Mesendoderm (in vitro differentiated cells): ENCODE measurements at regions not wholly inside any gene's neighbourhood (a gene's known extent, or its start where the extent isn't known, plus 50 kb on each side); places are given as distances from the start of the nearest gene placed in this dataset.

ENCODE experiments used
- DNase-seq: peaks from one replicate; pipeline ENCODE4 v3.0.0; 2013
- H2AK5ac ChIP-seq: 2 replicates; pipeline ENCODE4 v1.6.1; 2013; ENCODE audit warnings: low read length, inconsistent platforms
- H2BK120ac ChIP-seq: 2 replicates; pipeline ENCODE4 v1.6.1; 2013; ENCODE audit warnings: low read depth, mild to moderate bottlenecking, low read length, moderate library complexity, mixed read lengths
- H2BK15ac ChIP-seq: replicated peaks from 2 replicates; pipeline ENCODE4 v1.6.1; 2013; ENCODE audit warnings: low read depth, mild to moderate bottlenecking, moderate library complexity
- H2BK5ac ChIP-seq: 2 replicates; pipeline ENCODE4 v1.6.1; 2013; ENCODE audit warnings: low read length, inconsistent platforms
- H3K18ac ChIP-seq: 2 replicates; pipeline ENCODE4 v1.6.1; 2013; ENCODE audit warnings: mild to moderate bottlenecking, low read length, mixed read lengths
- H3K23ac ChIP-seq: one replicate; pipeline ENCODE4 v1.6.1; 2013; ENCODE audit warnings: low read length
- H3K27ac ChIP-seq: 2 replicates; pipeline ENCODE4 v1.5.1; 2013; ENCODE audit warnings: low read depth, mild to moderate bottlenecking, inconsistent platforms, low read length, moderate library complexity
- H3K27me3 ChIP-seq: 2 replicates; pipeline ENCODE4 v1.6.1; 2013; ENCODE audit warnings: low read length, control low read depth, mild to moderate bottlenecking, inconsistent platforms; ENCODE audit not compliant: insufficient read depth, poor library complexity
- H3K36me3 ChIP-seq: 2 replicates; pipeline ENCODE4 v1.6.1; 2013; ENCODE audit warnings: low read length, inconsistent platforms; ENCODE audit not compliant: control insufficient read depth, insufficient read depth
- H3K4ac ChIP-seq: one replicate; pipeline ENCODE4 v1.6.1; 2013; ENCODE audit warnings: low read depth, mild to moderate bottlenecking, low read length, moderate library complexity
- H3K4me1 ChIP-seq: 2 replicates; pipeline ENCODE4 v1.6.1; 2013; ENCODE audit warnings: low read depth, low read length, inconsistent platforms; ENCODE audit not compliant: control insufficient read depth
- H3K4me2 ChIP-seq: 2 replicates; pipeline ENCODE4 v1.6.1; 2013; ENCODE audit warnings: low read length
- H3K4me3 ChIP-seq: 2 replicates; pipeline ENCODE4 v1.5.1; 2013; ENCODE audit warnings: mild to moderate bottlenecking, low read length
- H3K56ac ChIP-seq: one replicate; pipeline ENCODE4 v1.6.1; 2013; ENCODE audit warnings: low read length
- H3K79me1 ChIP-seq: 2 replicates; pipeline ENCODE4 v1.6.1; 2013; ENCODE audit warnings: low read length, inconsistent platforms
- H3K79me2 ChIP-seq: 2 replicates; pipeline ENCODE4 v1.6.1; 2013; ENCODE audit warnings: mild to moderate bottlenecking, low read length; ENCODE audit not compliant: control insufficient read depth, insufficient read depth
- H3K9ac ChIP-seq: 2 replicates; pipeline ENCODE4 v1.6.1; 2013; ENCODE audit warnings: low read length, inconsistent platforms
- H4K5ac ChIP-seq: one replicate; pipeline ENCODE4 v1.6.1; 2013; ENCODE audit warnings: low read length
- H4K8ac ChIP-seq: one replicate; pipeline ENCODE4 v1.6.1; 2013; ENCODE audit warnings: low read depth, mild to moderate bottlenecking, control low read depth, low read length, moderate library complexity
- WGBS: extraction: QIAGEN DNeasy Blood & Tissue Kit; methylation state at CpG from one replicate; pipeline ENCODE4 v1.1.7; 2013; ENCODE audit warnings: low lambda C conversion rate, missing lambda C conversion rate; ENCODE audit not compliant: insufficient coverage; ENCODE audit errors: extremely low coverage; 5-methylcytosine and 5-hydroxymethylcytosine counted together

- no peak overlapping the region for H3K56ac ChIP-seq
- no peak overlapping the region for H3K9ac ChIP-seq
- H4K8ac ChIP-seq = no peak overlapping the region
- no peak overlapping the region for H2AK5ac ChIP-seq
- H3K27ac ChIP-seq = no peak overlapping the region
- H3K79me1 ChIP-seq = no peaks in the 10 kb centered on the region
- H3K79me2 ChIP-seq = no peaks in the 10 kb centered on the region
- H3K27me3 ChIP-seq = no peaks in the 10 kb centered on the region
- no peak overlapping the region for H3K18ac ChIP-seq
- no peak overlapping the region for H2BK120ac ChIP-seq
- no peak overlapping the region for H3K4ac ChIP-seq
- no peak overlapping the region for H3K23ac ChIP-seq
- no peaks in the 10 kb centered on the region for H3K36me3 ChIP-seq
- no peak for DNase-seq
- H3K4me2 ChIP-seq = no peak overlapping the region
- no peak overlapping the region for H2BK5ac ChIP-seq
- no peak overlapping the region for H3K4me3 ChIP-seq
- no peak overlapping the region for H2BK15ac ChIP-seq
- WGBS = no CpG with 5 or more reads among the region's 2 CpGs
- no peak overlapping the region for H4K5ac ChIP-seq
- no peaks in the 10 kb centered on the region for H3K4me1 ChIP-seq
Observed at GRCh38 chr2:133835821-133836619, 267.8 kb upstream of the NCKAP5 start.

GRCh38 chr2:133836691-133837345, 268.6 kb upstream of the NCKAP5 start:
- no peak overlapping the region for H3K4me3 ChIP-seq
- no peak overlapping the region for H3K56ac ChIP-seq
- no peak overlapping the region for H3K18ac ChIP-seq
- H3K23ac ChIP-seq = no peak overlapping the region
- no peaks in the 10 kb centered on the region for H3K79me1 ChIP-seq
- no peaks in the 10 kb centered on the region for H3K4me1 ChIP-seq
- no peak overlapping the region for H3K27ac ChIP-seq
- no peak overlapping the region for H3K4me2 ChIP-seq
- no peak overlapping the region for H4K5ac ChIP-seq
- no peaks in the 10 kb centered on the region for H3K27me3 ChIP-seq
- no peak overlapping the region for H2BK120ac ChIP-seq
- H2AK5ac ChIP-seq = no peak overlapping the region
- H4K8ac ChIP-seq = no peak overlapping the region
- no peaks in the 10 kb centered on the region for H3K36me3 ChIP-seq
- no peak overlapping the region for H2BK15ac ChIP-seq
- no peaks in the 10 kb centered on the region for H3K79me2 ChIP-seq
- H2BK5ac ChIP-seq = no peak overlapping the region
- H3K4ac ChIP-seq = no peak overlapping the region
- no CpG with 5 or more reads among the region's 11 CpGs for WGBS
- H3K9ac ChIP-seq = no peak overlapping the region
- no peak for DNase-seq

GRCh38 chr2:133837441-133838094, 269.3 kb upstream of the NCKAP5 start:
- H3K27ac ChIP-seq = no peak overlapping the region
- no peak for DNase-seq
- no peak overlapping the region for H3K23ac ChIP-seq
- no peak overlapping the region for H2AK5ac ChIP-seq
- no peaks in the 10 kb centered on the region for H3K27me3 ChIP-seq
- H3K4me2 ChIP-seq = no peak overlapping the region
- H3K4me1 ChIP-seq = no peaks in the 10 kb centered on the region
- H3K79me2 ChIP-seq = no peaks in the 10 kb centered on the region
- H3K56ac ChIP-seq = no peak overlapping the region
- H3K79me1 ChIP-seq = no peaks in the 10 kb centered on the region
- no peak overlapping the region for H2BK5ac ChIP-seq
- no peak overlapping the region for H2BK120ac ChIP-seq
- no peak overlapping the region for H4K5ac ChIP-seq
- H3K9ac ChIP-seq = no peak overlapping the region
- H3K18ac ChIP-seq = no peak overlapping the region
- no peaks in the 10 kb centered on the region for H3K36me3 ChIP-seq
- H3K4me3 ChIP-seq = no peak overlapping the region
- no peak overlapping the region for H2BK15ac ChIP-seq
- no CpG with 5 or more reads among the region's 6 CpGs for WGBS
- H4K8ac ChIP-seq = no peak overlapping the region
- no peak overlapping the region for H3K4ac ChIP-seq

- no peaks in the 10 kb centered on the region for H3K27me3 ChIP-seq
- no peak for DNase-seq
- WGBS = no CpG with 5 or more reads among the region's 7 CpGs
- H3K23ac ChIP-seq = no peak overlapping the region
- no peaks in the 10 kb centered on the region for H3K79me2 ChIP-seq
- H3K79me1 ChIP-seq = no peaks in the 10 kb centered on the region
- H2BK15ac ChIP-seq = no peak overlapping the region
- H2BK120ac ChIP-seq = no peak overlapping the region
- H3K18ac ChIP-seq = no peak overlapping the region
- no peaks in the 10 kb centered on the region for H3K4me1 ChIP-seq
- H3K4ac ChIP-seq = no peak overlapping the region
- no peak overlapping the region for H2AK5ac ChIP-seq
- no peaks in the 10 kb centered on the region for H3K36me3 ChIP-seq
- no peak overlapping the region for H3K4me3 ChIP-seq
- H3K56ac ChIP-seq = no peak overlapping the region
- H3K4me2 ChIP-seq = no peak overlapping the region
- H3K9ac ChIP-seq = no peak overlapping the region
- H3K27ac ChIP-seq = no peak overlapping the region
- no peak overlapping the region for H4K5ac ChIP-seq
- no peak overlapping the region for H2BK5ac ChIP-seq
- H4K8ac ChIP-seq = no peak overlapping the region
Observed at GRCh38 chr2:133838642-133839365, 270.5 kb upstream of the NCKAP5 start.

- H3K4me1 ChIP-seq = no peaks in the 10 kb centered on the region
- no peak overlapping the region for H3K18ac ChIP-seq
- DNase-seq = no peak
- no peak overlapping the region for H3K4ac ChIP-seq
- no peak overlapping the region for H3K23ac ChIP-seq
- no peak overlapping the region for H3K27ac ChIP-seq
- no peak overlapping the region for H3K9ac ChIP-seq
- no peak overlapping the region for H3K4me2 ChIP-seq
- no peak overlapping the region for H2BK15ac ChIP-seq
- no peaks in the 10 kb centered on the region for H3K36me3 ChIP-seq
- no peak overlapping the region for H3K56ac ChIP-seq
- no peaks in the 10 kb centered on the region for H3K27me3 ChIP-seq
- H2BK120ac ChIP-seq = no peak overlapping the region
- WGBS = no CpG with 5 or more reads among the region's 6 CpGs
- no peak overlapping the region for H3K4me3 ChIP-seq
- H4K5ac ChIP-seq = no peak overlapping the region
- no peak overlapping the region for H2BK5ac ChIP-seq
- no peaks in the 10 kb centered on the region for H3K79me1 ChIP-seq
- H3K79me2 ChIP-seq = no peaks in the 10 kb centered on the region
- no peak overlapping the region for H2AK5ac ChIP-seq
- H4K8ac ChIP-seq = no peak overlapping the region
Observed at GRCh38 chr2:133839677-133840076, 271.4 kb upstream of the NCKAP5 start.
